K562 (cell line): ENCODE measurements at regions not wholly inside any gene's neighbourhood (a gene's known extent, or its start where the extent isn't known, plus 50 kb on each side); places are given as distances from the start of the nearest gene placed in this dataset.

Experiments used
- ATAC-seq: fragments of 200-7000 bp; cut with Tn5 transposase; 3 replicates; pipeline ENCODE4 v1.9.1; 2020; ENCODE audit warnings: moderate library complexity
- BruUV-seq: library from RNA; stranded (reverse); fragments of 400-500 nt; replicated peaks from 2 replicates; lab custom pipeline; 2021; lab: Mats Ljungman, UMichigan
- CTCF ChIA-PET: fragments of 300-600 bp; formaldehyde crosslinking; extraction: SDS; loops from one replicate; lab custom pipeline; 2021; ENCODE audit warnings: low intra/inter-chr PET ratio; lab: Yijun Ruan, JAX
- POLR2A ChIA-PET: fragments of 300-600, 350-650 bp; sonication (Branson Sonifier 250); formaldehyde crosslinking; extraction: SDS; loops from one replicate; lab custom pipeline; 2021; ENCODE audit warnings: antibody characterized with exemption, inconsistent platforms; lab: Yijun Ruan, JAX
- DNase-seq, 4 experiments: peaks; one replicate each; pipeline versions ENCODE4 v3.0.0 to v3.0.0-alpha.2; 2011 to 2018; ENCODE audit warnings: low spot score in 3 of 4, mixed read lengths in 3 of 4; ENCODE audit errors: extremely low read depth in 1 of 4
- FAIRE-seq: peaks from 2 replicates; lab custom pipeline; 2011; peaks lifted over from hg19 to GRCh38; lab: Jason Lieb, UNC
- H2AFZ ChIP-seq: 2 replicates; pipeline ENCODE4 v1.6.0; 2011; ENCODE audit warnings: low read depth, low read length, control low read depth, inconsistent platforms
- H3K27ac ChIP-seq: fragments of 200-600 bp; 3 replicates; pipeline ENCODE4 v1.8.0; 2011; ENCODE audit warnings: low read depth, mild to moderate bottlenecking, control low read depth, inconsistent platforms, low read length, moderate library complexity, mixed read lengths; ENCODE audit errors: extremely low read depth
- H3K27me3 ChIP-seq, 2 experiments: fragments of 300-600 bp in 1 of 2; 2 replicates in 1 of 2; 3 replicates in 1 of 2; pipeline versions ENCODE4 v1.6.0 to v1.8.0; 2011; ENCODE audit warnings: inconsistent platforms in 2 of 2, low read length in 2 of 2, mild to moderate bottlenecking in 1 of 2, mixed read lengths in 1 of 2, moderate library complexity in 1 of 2; ENCODE audit not compliant: control insufficient read depth in 2 of 2, insufficient read depth in 2 of 2
- H3K36me3 ChIP-seq: fragments of 300-600 bp; 3 replicates; pipeline ENCODE4 v1.8.0; 2011; ENCODE audit warnings: mild to moderate bottlenecking, low read length, inconsistent platforms; ENCODE audit not compliant: control insufficient read depth, insufficient read depth
- H3K4me1 ChIP-seq, 2 experiments: fragments of 200-600 bp in 1 of 2; replicated peaks in 1 of 2; 2 replicates in 1 of 2; 3 replicates in 1 of 2; pipeline versions ENCODE4 v1.5.1 to v1.8.0; 2011; ENCODE audit warnings: inconsistent platforms in 2 of 2, low read length in 2 of 2, mild to moderate bottlenecking in 1 of 2, mixed read lengths in 1 of 2, moderate library complexity in 1 of 2; ENCODE audit not compliant: control insufficient read depth in 2 of 2, insufficient read depth in 2 of 2
- H3K4me2 ChIP-seq: 2 replicates; pipeline ENCODE4 v1.6.1; 2011; ENCODE audit warnings: low read length, control low read depth, inconsistent platforms, mixed read lengths; ENCODE audit not compliant: insufficient read depth
- H3K4me3 ChIP-seq: fragments of 200-600 bp; sonication (generic), shearing (Covaris generic); 2 replicates; pipeline ENCODE4 v1.5.1; 2016; ENCODE audit warnings: control low read depth, inconsistent platforms
- H3K79me2 ChIP-seq: fragments of 200-600 bp; 3 replicates; pipeline ENCODE4 v1.8.0; 2011; ENCODE audit warnings: low read length, inconsistent platforms; ENCODE audit not compliant: control insufficient read depth, insufficient read depth
- H3K9ac ChIP-seq, 2 experiments: 2 replicates each; pipeline versions ENCODE4 v1.6.0 to v1.6.1; 2011; ENCODE audit warnings: low read depth in 2 of 2, low read length in 2 of 2, control low read depth in 1 of 2, inconsistent platforms in 1 of 2, mild to moderate bottlenecking in 1 of 2, mixed read lengths in 1 of 2; ENCODE audit not compliant: insufficient read depth in 1 of 2
- H3K9me1 ChIP-seq: one replicate; pipeline ENCODE4 v1.6.0; 2011; ENCODE audit warnings: inconsistent platforms, mild to moderate bottlenecking, low read length, moderate library complexity; ENCODE audit not compliant: control insufficient read depth, insufficient read depth
- H3K9me3 ChIP-seq: replicated peaks from 2 replicates; pipeline ENCODE4 v1.5.1; 2011; ENCODE audit warnings: low read depth, low read length, inconsistent platforms; ENCODE audit not compliant: control insufficient read depth, insufficient read depth
- H4K20me1 ChIP-seq: replicated peaks from 2 replicates; pipeline ENCODE4 v1.6.1; 2011; ENCODE audit warnings: low read length, inconsistent platforms, mixed read lengths; ENCODE audit not compliant: control insufficient read depth, insufficient read depth
- NFYB ChIP-seq: IDR thresholded peaks from 2 replicates; pipeline ENCODE4 v1.6.1; 2011; ENCODE audit warnings: mild to moderate bottlenecking, moderate library complexity; ENCODE audit not compliant: insufficient read length; ENCODE audit errors: extremely low read depth
- RNF219 ChIP-seq: fragments of 250-450 bp; sonication (Bioruptor Pico); IDR thresholded peaks from 2 replicates; pipeline ENCODE4 v1.5.0; 2022; ENCODE audit warnings: mild to moderate bottlenecking
- WHSC1 ChIP-seq: IDR thresholded peaks from one replicate; pipeline ENCODE4 v1.6.1; 2012; ENCODE audit warnings: low read length, control low read depth, inconsistent platforms
- WGBS: fragments of 100-300 bp; shearing (Covaris generic); methylation state at CpG from one replicate; pipeline ENCODE4 v1.1.6; 2016; ENCODE audit warnings: low coverage, mixed read lengths; ENCODE audit not compliant: insufficient coverage; ENCODE audit errors: missing lambda C conversion rate; 5-methylcytosine and 5-hydroxymethylcytosine counted together
- in situ Hi-C: fragments of 300-500 bp; cut with MboI; formaldehyde crosslinking; loops from 4 replicates; pipeline ENCODE4 v1.15.0; 2018; ENCODE audit warnings: inconsistent platforms, mixed read lengths
- intact Hi-C: fragments of 100-400 bp; cut with micrococcal nuclease; formaldehyde crosslinking; loops from 2 replicates; pipeline ENCODE4 v1.14.2; 2022

GRCh38 chr18:73366713-73367112 is 498.9 kb upstream of the NETO1 start:
- H2AFZ ChIP-seq, result no peak overlapping the region
- in situ Hi-C loops, result no loop called here
- H3K79me2 ChIP-seq, result no peaks in the 10 kb centered on the region
- FAIRE-seq (no peak), DNase-seq (no peak)
- no peak overlapping the region for H3K9ac ChIP-seq
- no TSS peak for BruUV-seq
- 4% methylated on average over 2 of the region's 3 CpGs for WGBS
- CTCF ChIA-PET, result no interaction called here
- H3K9me3 ChIP-seq, result no peaks in the 10 kb centered on the region
- H4K20me1 ChIP-seq, result no peaks in the 10 kb centered on the region
- no peak overlapping the region for H3K4me2 ChIP-seq
- POLR2A ChIA-PET, result no interaction called here
- TF ChIP-seq WHSC1, result no peak
- TF ChIP-seq, all 486 proteins: peak for 0
- no peak overlapping the region for H3K27ac ChIP-seq
- no peak for ATAC-seq
- no peak overlapping the region for H3K4me3 ChIP-seq
- H3K36me3 ChIP-seq, result no peaks in the 10 kb centered on the region
- no peaks in the 10 kb centered on the region for H3K4me1 ChIP-seq
- no peaks in the 10 kb centered on the region for H3K27me3 ChIP-seq
- H3K9me1 ChIP-seq, result no peaks in the 10 kb centered on the region
- intact Hi-C loops, result no loop called here

- no peak for ATAC-seq
- Histone ChIP-seq H3K27ac (no peak overlapping the region), H2AFZ (no peak overlapping the region), H3K9me1 (no peaks in the 10 kb centered on the region), H3K27me3 (no peaks in the 10 kb centered on the region), H3K9ac (no peak overlapping the region), H3K4me3 (no peak overlapping the region), H3K79me2 (no peaks in the 10 kb centered on the region), H3K9me3 (no peaks in the 10 kb centered on the region), H3K4me2 (no peak overlapping the region), H4K20me1 (no peaks in the 10 kb centered on the region), H3K4me1 (no peaks in the 10 kb centered on the region), H3K36me3 (no peaks in the 10 kb centered on the region)
- TF ChIP-seq RNF219 (CRISPR knock-in tag) (no peak), NFYB (no peak)
- intact Hi-C loops, result no loop called here
- DNase-seq, result no peak
- 3% methylated on average over 3 of the region's 4 CpGs for WGBS
- CTCF ChIA-PET, result no interaction called here
- in situ Hi-C loops, result no loop called here
- POLR2A ChIA-PET, result no interaction called here
- no TSS peak for BruUV-seq
- FAIRE-seq, result no peak
Observed at GRCh38 chr18:73365018-73365417, 497.2 kb upstream of the NETO1 start.
